GM18508 (cell line): ENCODE measurements at regions not wholly inside any gene's neighbourhood (a gene's known extent, or its start where the extent isn't known, plus 50 kb on each side); places are given as distances from the start of the nearest gene placed in this dataset.

Experiments used
- ATAC-seq: cut with Tn5 transposase; IDR thresholded peaks from one replicate; pipeline ENCODE4 v1.9.1; 2021; ENCODE audit warnings: moderate number of reproducible peaks; ENCODE audit not compliant: insufficient read depth, unreplicated experiment

DNA sequence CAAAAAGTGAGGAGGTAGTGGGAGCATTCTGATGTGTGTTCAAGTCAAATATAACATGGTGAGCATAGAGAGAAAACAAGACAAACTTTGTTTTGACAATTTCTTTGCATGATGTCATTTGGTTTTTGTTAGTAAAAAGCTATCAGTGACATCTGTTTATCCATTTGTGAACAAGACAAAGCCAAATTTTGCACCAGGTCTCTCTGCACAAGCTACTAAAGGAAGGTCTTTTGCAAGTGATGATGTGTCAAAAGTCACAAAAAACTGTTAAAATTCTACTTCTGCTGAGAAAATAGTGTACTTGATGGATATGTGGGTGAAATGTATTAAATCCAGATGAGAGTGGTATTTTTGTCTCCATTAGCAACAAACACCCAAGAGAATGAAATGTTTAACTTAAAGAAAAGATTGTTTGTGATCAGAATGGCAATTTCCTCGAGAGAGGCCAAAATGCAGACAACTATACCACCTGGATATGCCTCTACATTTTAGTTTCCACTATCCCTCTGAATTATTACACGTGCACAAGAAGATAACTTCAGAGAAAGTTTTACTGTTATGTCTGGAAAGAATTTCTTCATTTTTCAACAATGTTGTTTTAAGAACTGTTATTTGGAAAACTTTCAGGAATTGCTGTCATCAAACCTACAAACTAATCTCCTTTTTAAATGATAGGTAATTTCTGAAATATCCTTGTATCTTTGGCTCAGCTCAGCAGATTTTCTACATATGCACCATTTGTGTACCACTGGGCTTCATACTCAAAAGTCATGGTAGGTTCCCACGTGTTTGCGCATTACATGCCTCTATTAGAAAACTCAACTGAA, 807.4 kb upstream of the ADGRL2 start:
- no peak for ATAC-seq

- ATAC-seq, result no peak
Observed at GRCh38 chr1:80989455-80989854, 811.3 kb upstream of the ADGRL2 start.

GRCh38 chr1:80988926-80989325, 811.8 kb upstream of the ADGRL2 start:
- ATAC-seq, result no peak

GRCh38 chr1:80987824-80988223, 812.9 kb upstream of the ADGRL2 start:
- no peak for ATAC-seq

DNA sequence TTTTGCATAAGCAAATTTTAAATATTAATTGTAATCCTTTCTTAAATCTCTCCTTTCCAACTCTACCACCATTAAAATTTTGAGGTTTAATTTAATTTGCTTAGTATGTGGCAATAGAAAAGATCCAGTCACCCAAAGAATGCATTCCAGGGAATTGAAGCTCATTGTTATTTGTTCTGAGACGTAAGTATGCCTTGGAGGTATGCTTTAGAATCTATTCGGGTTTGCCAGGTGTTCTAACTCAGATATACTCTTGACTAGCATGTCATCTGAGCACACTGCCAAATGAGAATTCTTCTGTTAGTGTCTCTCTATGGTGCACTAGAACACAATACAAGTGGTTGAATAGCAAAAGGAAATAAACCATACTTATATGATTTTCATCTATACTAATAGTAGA, 813.6 kb upstream of the ADGRL2 start:
- no peak for ATAC-seq

GRCh38 chr1:80982831-80983230, 817.9 kb upstream of the ADGRL2 start:
- ATAC-seq, result no peak

GRCh38 chr1:80973101-80973500, 827.6 kb upstream of the ADGRL2 start:
- no peak for ATAC-seq

GRCh38 chr1:80966266-80966665, 834.5 kb upstream of the ADGRL2 start:
- no peak for ATAC-seq

DNA sequence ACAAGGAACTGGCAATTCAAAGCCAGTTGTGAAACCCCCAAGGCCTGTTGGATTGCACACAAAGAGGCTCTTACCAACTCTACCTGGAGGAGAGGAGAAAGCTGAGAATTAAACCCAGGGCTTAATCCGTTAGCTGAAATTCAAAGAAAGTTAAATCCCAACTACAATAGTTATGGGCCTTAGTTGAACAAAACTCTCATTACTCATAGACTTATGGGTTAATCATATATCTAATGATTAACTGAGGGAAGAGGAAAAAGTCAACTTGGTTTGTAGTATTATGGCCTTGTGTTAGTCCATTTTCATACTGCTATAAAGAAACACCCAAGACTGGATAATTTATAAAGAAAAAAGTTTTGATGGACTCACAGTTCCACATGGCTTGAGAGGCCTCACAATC, 838.2 kb upstream of the ADGRL2 start:
- no peak for ATAC-seq

GRCh38 chr1:80961464-80962190, 839.1 kb upstream of the ADGRL2 start:
- no peak for ATAC-seq

GRCh38 chr1:80933346-80933745, 867.4 kb upstream of the ADGRL2 start:
- ATAC-seq, result no peak

GRCh38 chr1:80931178-80931577, 869.6 kb upstream of the ADGRL2 start:
- ATAC-seq, result no peak

- no peak for ATAC-seq
Observed at GRCh38 chr1:80929868-80930508, 870.7 kb upstream of the ADGRL2 start.

DNA sequence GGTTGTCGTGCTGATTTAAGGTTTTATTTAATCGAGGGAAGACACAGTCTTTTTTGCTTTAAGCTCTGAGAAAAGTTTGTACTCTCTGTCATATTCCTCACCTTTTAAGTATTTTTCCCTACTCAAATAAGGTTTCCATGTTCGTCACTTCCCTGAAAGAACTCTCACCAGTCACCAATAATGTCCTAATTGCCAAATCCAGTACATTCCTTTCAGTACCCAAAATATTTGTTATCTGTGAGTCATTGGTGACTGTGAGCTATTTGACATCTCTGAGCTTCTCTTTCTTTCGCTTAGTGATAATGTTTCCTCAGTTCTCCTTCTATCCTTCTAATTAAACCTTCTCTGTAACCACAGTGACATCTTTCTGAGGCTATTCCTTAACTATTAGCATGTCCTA, 874.2 kb upstream of the ADGRL2 start:
- ATAC-seq, result no peak

DNA sequence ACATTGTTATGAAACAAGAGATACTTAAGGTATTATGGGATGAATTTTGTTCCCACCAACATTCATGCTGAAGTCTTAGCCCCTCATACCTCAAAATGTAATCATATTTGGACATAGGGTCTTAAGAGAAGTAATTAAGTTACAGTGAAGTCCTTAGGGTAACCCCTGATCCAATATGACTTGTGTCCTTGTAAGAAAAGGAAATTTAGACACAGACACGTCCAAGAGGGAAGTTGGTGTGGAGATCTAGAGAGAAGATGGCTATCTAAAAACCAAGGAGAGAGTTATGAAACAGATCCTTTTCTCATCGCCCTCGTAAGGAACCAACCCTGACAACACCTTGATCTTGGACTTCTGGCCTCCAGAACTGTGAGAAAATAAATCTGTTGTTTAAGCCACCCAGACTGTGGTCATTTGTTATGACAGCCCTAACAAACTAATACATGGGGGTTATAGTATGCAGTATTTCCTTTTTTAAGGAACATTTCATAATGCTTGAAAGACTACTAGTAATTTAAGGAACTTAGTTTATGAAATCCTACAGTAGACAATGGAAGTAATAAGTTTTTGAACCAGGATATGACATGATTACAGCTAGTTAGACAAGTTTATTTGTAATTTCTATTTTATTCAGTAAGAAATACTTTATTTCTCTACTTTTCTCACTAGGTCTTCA, 875.5 kb upstream of the ADGRL2 start:
- no peak for ATAC-seq

DNA sequence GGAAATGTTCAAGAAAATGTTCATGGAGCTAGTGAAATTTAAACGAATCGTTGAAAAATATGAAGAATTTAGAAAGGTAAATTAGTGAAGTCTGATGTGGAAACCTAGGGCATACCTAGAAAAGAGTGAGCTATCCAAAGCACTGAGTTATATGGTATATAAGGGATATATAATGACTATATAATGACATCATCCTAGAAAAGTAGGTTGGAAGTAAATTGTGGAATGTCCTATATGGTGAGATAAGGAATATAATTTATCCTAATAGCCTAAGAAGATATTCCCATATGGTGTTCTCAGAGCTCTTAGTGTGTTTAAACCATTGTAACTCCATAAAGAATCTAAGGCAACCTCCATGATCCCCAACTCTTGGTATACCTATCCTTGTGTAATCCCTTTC, 876.4 kb upstream of the ADGRL2 start:
- ATAC-seq, result no peak

- no peak for ATAC-seq
Observed at GRCh38 chr1:80922906-80923305, 877.8 kb upstream of the ADGRL2 start.

DNA sequence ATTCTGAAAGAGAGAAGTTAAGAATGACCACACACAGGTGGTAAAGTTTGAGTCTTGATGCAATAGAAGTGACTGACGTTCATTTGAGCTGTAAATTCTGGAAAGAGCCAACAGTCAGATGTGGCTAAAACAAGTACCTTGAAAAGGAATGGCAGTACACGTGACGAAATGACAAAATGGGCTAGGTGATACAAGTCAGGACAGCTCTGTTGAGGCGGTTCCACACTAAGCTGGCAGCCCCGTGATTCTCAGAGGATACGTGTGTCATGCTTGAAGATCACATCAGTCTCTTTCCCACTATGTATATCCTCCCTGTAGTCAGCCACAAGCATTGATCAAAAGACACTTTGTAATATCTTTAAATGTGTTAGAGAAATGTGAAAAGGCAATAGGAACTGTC, 881.3 kb upstream of the ADGRL2 start:
- ATAC-seq, result no peak

- no peak for ATAC-seq
Observed at GRCh38 chr1:80918380-80918779, 882.4 kb upstream of the ADGRL2 start.

GRCh38 chr1:80917826-80918225, 882.9 kb upstream of the ADGRL2 start:
- no peak for ATAC-seq

- no peak for ATAC-seq
Observed at GRCh38 chr1:80917225-80917624, 883.5 kb upstream of the ADGRL2 start.
